NCI-H526 (cell line): ENCODE measurements at regions not wholly inside any gene's neighbourhood (a gene's known extent, or its start where the extent isn't known, plus 50 kb on each side); places are given as distances from the start of the nearest gene placed in this dataset.

Source experiments
- DNase-seq, 2 experiments: peaks; one replicate each; lab custom pipeline; 2025; lab: John Stamatoyannopoulos, UW

GRCh38 chr4:31106419-31106818 lies 386.2 kb downstream of the PCDH7 start:
- no peak for DNase-seq

- DNase-seq: no peak
Measured at GRCh38 chr4:31107362-31107761, 387.2 kb downstream of the PCDH7 start.

GRCh38 chr4:31108762-31109161 lies 388.6 kb downstream of the PCDH7 start:
- DNase-seq: no peak

GRCh38 chr4:31111790-31112189 lies 391.6 kb downstream of the PCDH7 start:
- no peak for DNase-seq

GRCh38 chr4:31114816-31115215 lies 394.6 kb downstream of the PCDH7 start:
- DNase-seq: no peak

GRCh38 chr4:31124008-31124585 lies 403.9 kb downstream of the PCDH7 start:
- no peak for DNase-seq

GRCh38 chr4:31125061-31125460 lies 404.9 kb downstream of the PCDH7 start:
- no peak for DNase-seq

- no peak for DNase-seq
Measured at GRCh38 chr4:31125496-31125895, 405.3 kb downstream of the PCDH7 start.

GRCh38 chr4:31126881-31127398 lies 406.8 kb downstream of the PCDH7 start:
- no peak for DNase-seq

GRCh38 chr4:31130930-31131329 lies 410.8 kb downstream of the PCDH7 start:
- DNase-seq: no peak

GRCh38 chr4:31134720-31135119 lies 414.6 kb downstream of the PCDH7 start:
- DNase-seq: no peak

- no peak for DNase-seq
Measured at GRCh38 chr4:31139767-31140166, 419.6 kb downstream of the PCDH7 start.

- DNase-seq: no peak
Measured at GRCh38 chr4:31141095-31141831, 421.1 kb downstream of the PCDH7 start.

GRCh38 chr4:31141832-31142142 lies 421.6 kb downstream of the PCDH7 start:
- DNase-seq: no peak

- DNase-seq: no peak
Measured at GRCh38 chr4:31146366-31146765, 426.2 kb downstream of the PCDH7 start.

GRCh38 chr4:31148990-31149389 lies 428.8 kb downstream of the PCDH7 start:
- DNase-seq: no peak

- no peak for DNase-seq
Measured at GRCh38 chr4:31156221-31156620, 436.1 kb downstream of the PCDH7 start.

GRCh38 chr4:31160146-31160545 lies 440.0 kb downstream of the PCDH7 start:
- DNase-seq: no peak

- DNase-seq: no peak
Measured at GRCh38 chr4:31169846-31170245, 449.7 kb downstream of the PCDH7 start.

GRCh38 chr4:31171362-31171761 lies 451.2 kb downstream of the PCDH7 start:
- no peak for DNase-seq

GRCh38 chr4:31175242-31175910 lies 455.2 kb downstream of the PCDH7 start:
- DNase-seq: no peak

GRCh38 chr4:31183256-31183655 lies 463.1 kb downstream of the PCDH7 start:
- no peak for DNase-seq

- no peak for DNase-seq
Measured at GRCh38 chr4:31185014-31185585, 464.9 kb downstream of the PCDH7 start.
